ENCODE measurements at regions not wholly inside any gene's neighbourhood (a gene's known extent, or its start where the extent isn't known, plus 50 kb on each side); places are given as distances from the start of the nearest gene placed in this dataset.

- H3K27me3 ChIP-seq (replicated peaks), result no peaks in the 10 kb centered on the region
- TF ChIP-seq, protein P1, sequence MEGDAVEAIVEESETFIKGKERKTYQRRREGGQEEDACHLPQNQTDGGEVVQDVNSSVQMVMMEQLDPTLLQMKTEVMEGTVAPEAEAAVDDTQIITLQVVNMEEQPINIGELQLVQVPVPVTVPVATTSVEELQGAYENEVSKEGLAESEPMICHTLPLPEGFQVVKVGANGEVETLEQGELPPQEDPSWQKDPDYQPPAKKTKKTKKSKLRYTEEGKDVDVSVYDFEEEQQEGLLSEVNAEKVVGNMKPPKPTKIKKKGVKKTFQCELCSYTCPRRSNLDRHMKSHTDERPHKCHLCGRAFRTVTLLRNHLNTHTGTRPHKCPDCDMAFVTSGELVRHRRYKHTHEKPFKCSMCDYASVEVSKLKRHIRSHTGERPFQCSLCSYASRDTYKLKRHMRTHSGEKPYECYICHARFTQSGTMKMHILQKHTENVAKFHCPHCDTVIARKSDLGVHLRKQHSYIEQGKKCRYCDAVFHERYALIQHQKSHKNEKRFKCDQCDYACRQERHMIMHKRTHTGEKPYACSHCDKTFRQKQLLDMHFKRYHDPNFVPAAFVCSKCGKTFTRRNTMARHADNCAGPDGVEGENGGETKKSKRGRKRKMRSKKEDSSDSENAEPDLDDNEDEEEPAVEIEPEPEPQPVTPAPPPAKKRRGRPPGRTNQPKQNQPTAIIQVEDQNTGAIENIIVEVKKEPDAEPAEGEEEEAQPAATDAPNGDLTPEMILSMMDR (IDR thresholded peaks at IDR 0.05; ENCODE audit: low read depth, low read length, missing control alignments), result no peak
Observed at GRCh38 chr6:167662075-167662880, 164.4 kb upstream of the AFDN start.

GRCh38 chr6:167662881-167663205 is 163.9 kb upstream of the AFDN start:
- Histone ChIP-seq H3K27me3 (replicated peaks) (no peaks in the 10 kb centered on the region), H3K4me3 (ENCODE audit: low read depth, low read length) (no peak overlapping the region), H3K36me3 (replicated peaks) (no peaks in the 10 kb centered on the region), H3K27ac (no peak overlapping the region)
- TF ChIP-seq, protein P1 (IDR thresholded peaks at IDR 0.05; ENCODE audit: low read depth, low read length, missing control alignments), result no peak
- in situ Hi-C loops (cut with HindIII; ENCODE audit: low pct_ligation_motif_present, low sequenced_read_pairs), result no loop called here
- DNase-seq, result no peak

More at GRCh38 chr6:167662075-167662880, 164.4 kb upstream of the AFDN start:
- Histone ChIP-seq H3K27ac (no peak overlapping the region), H3K36me3 (replicated peaks) (no peaks in the 10 kb centered on the region), H3K4me3 (ENCODE audit: low read depth, low read length) (no peak overlapping the region)
- no peak for DNase-seq
- in situ Hi-C loops (cut with HindIII; ENCODE audit: low pct_ligation_motif_present, low sequenced_read_pairs), result no loop called here

DNA sequence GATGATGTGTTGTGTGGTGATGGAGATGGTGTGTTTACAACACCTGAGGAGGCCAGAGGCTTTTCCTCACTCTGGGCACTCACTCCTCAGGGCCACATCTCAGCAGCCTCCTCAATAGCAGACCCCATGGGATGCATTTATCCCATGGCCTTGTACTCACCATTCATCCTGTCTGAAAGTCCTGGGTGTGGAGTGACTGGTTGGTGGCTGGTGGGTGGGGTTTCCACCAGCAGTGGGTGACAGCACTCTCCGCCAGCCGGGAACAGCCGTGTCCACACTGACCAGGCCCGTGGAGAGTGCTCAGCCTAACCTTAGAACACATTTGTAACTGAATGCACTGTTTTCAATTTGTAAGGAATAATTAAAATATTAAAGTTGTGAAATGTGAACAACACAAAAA is 163.4 kb upstream of the AFDN start:
- H3K27me3 ChIP-seq (replicated peaks), result no peaks in the 10 kb centered on the region
- TF ChIP-seq, protein P1 (IDR thresholded peaks at IDR 0.05; ENCODE audit: low read depth, low read length, missing control alignments), result no peak
- DNase-seq, result no peak
- H3K4me3 ChIP-seq (ENCODE audit: low read depth, low read length), result no peak overlapping the region
- in situ Hi-C loops (cut with HindIII; ENCODE audit: low pct_ligation_motif_present, low sequenced_read_pairs), result no loop called here
- no peaks in the 10 kb centered on the region for H3K36me3 ChIP-seq (replicated peaks)
- H3K27ac ChIP-seq, result no peak overlapping the region

GRCh38 chr6:167663784-167664443 is 162.8 kb upstream of the AFDN start:
- TF ChIP-seq, protein P1 (IDR thresholded peaks at IDR 0.05; ENCODE audit: low read depth, low read length, missing control alignments), result no peak
- no peak for DNase-seq
- in situ Hi-C loops (cut with HindIII; ENCODE audit: low pct_ligation_motif_present, low sequenced_read_pairs), result no loop called here

DNA sequence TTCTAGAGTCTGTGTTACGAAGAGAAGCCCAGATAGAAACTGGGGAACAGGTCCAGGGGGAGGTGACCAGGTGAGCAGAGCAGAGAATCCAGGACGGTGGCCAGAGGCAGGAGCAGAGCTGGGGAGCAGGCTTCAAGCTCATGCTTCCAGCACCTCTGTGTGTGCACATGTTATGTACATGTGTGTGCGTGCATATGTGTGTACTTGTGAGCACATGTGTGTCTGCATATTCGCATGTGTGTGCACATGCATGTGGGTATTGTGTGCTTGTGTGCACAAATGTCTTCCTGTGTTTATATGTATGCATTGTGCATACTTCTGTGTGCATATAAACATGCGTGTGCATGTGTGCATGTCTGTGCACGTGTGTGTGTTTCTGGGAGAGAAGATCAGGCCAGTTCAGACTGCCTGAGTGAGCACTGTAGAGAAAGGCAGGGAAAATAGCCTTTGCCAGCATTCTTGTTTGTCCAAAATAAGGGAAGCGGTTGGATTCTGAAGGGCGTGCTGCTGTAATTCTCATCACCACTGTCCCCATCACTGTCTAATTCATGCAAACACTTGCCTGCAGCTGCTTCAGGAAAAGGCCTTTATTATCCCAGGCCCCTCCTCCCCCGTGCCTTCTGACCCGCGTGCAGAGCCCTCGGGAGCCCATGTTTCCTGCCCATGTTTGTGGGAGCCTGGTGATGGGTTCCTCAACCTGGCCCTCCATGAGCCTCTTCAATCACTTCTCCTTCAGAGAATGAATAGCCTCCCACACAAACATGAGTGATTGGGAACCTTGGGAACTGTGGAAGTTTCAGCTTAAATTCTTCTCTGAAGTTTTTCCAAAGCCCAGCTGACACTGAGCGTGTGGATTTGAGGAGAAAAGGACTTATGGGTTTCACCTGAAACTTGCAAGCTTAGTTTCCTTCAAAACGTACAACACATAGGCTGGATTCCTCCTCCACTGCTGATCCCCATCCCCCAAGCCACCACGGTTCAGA is 161.7 kb upstream of the AFDN start:
- TF ChIP-seq, protein P1 (IDR thresholded peaks at IDR 0.05; ENCODE audit: low read depth, low read length, missing control alignments), result no peak
- Histone ChIP-seq H3K27ac (no peak overlapping the region), H3K4me3 (ENCODE audit: low read depth, low read length) (no peak overlapping the region), H3K36me3 (replicated peaks) (no peaks in the 10 kb centered on the region), H3K27me3 (replicated peaks) (no peaks in the 10 kb centered on the region)
- no peak for DNase-seq
- in situ Hi-C loops (cut with HindIII; ENCODE audit: low pct_ligation_motif_present, low sequenced_read_pairs), result no loop called here

More at GRCh38 chr6:167663784-167664443, 162.8 kb upstream of the AFDN start:
- no peak overlapping the region for H3K4me3 ChIP-seq (ENCODE audit: low read depth, low read length)
- H3K27me3 ChIP-seq (replicated peaks), result no peaks in the 10 kb centered on the region
- H3K27ac ChIP-seq, result no peak overlapping the region
- no peaks in the 10 kb centered on the region for H3K36me3 ChIP-seq (replicated peaks)
